ENCODE measurements at regions not wholly inside any gene's neighbourhood (a gene's known extent, or its start where the extent isn't known, plus 50 kb on each side); places are given as distances from the start of the nearest gene placed in this dataset.

- TF ChIP-seq TAF1 (IDR thresholded peaks at IDR 0.05; ENCODE audit: low read depth, low read length): no peak
- no peak for TF ChIP-seq TBP (IDR thresholded peaks at IDR 0.05; ENCODE audit: low read depth, low read length)
- TF ChIP-seq JUN (IDR thresholded peaks at IDR 0.05; ENCODE audit: low read depth, low read length): no peak
- TF ChIP-seq RAD21 (IDR thresholded peaks at IDR 0.05 in 1 of 2, conservative IDR thresholded peaks at IDR 0.05 in 1 of 2; ENCODE audit: low read depth in 2 of 2, low read length in 2 of 2): no peak
- no peak for TF ChIP-seq CTCF (IDR thresholded peaks at IDR 0.05; ENCODE audit: control extremely low read depth in 1 of 3, insufficient read depth in 1 of 3, low read depth in 1 of 3, low read length in 3 of 3)
- TF ChIP-seq SIN3A (conservative IDR thresholded peaks at IDR 0.05 in 1 of 2, IDR thresholded peaks at IDR 0.05 in 1 of 2; ENCODE audit: low read depth in 1 of 2, low read length in 2 of 2): no peak
- TF ChIP-seq NRF1 (IDR thresholded peaks at IDR 0.05; ENCODE audit: low read depth, low read length): no peak
- no peak for TF ChIP-seq POLR2A (IDR thresholded peaks at IDR 0.05; ENCODE audit: control extremely low read depth in 1 of 2, low read depth in 2 of 2, low read length in 2 of 2)
- TF ChIP-seq USF2 (IDR thresholded peaks at IDR 0.05; ENCODE audit: low read length): no peak
- no peak for TF ChIP-seq MAFK (IDR thresholded peaks at IDR 0.05; ENCODE audit: low read depth, low read length)
- TF ChIP-seq SP1 (IDR thresholded peaks at IDR 0.05; ENCODE audit: low read depth, low read length): no peak
- no peak for TF ChIP-seq JUND (IDR thresholded peaks at IDR 0.05; ENCODE audit: low read length)
Measured at GRCh38 chr3:28615971-28616370, 267.3 kb upstream of the AZI2 start.

All from H1 (cell line).